ENCODE measurements at regions not wholly inside any gene's neighbourhood (a gene's known extent, or its start where the extent isn't known, plus 50 kb on each side); places are given as distances from the start of the nearest gene placed in this dataset.

GRCh38 chr13:104584481-104584880, 1518.3 kb upstream of the SLC10A2 start:
- Mint-ChIP-seq H3K27ac (no peak overlapping the region), H3K4me1 (no peaks in the 10 kb centered on the region), H3K36me3 (no peaks in the 10 kb centered on the region), H3K4me3 (no peak overlapping the region), H3K9me3 (peaks cover 0 to 8% (median 0%) of the 10 kb centered on the region in 7 donors), H3K27me3 (no peaks in the 10 kb centered on the region)
- ATAC-seq (ENCODE audit: low read depth in 2 of 2) (no peak), DNase-seq (no peak)

DNA sequence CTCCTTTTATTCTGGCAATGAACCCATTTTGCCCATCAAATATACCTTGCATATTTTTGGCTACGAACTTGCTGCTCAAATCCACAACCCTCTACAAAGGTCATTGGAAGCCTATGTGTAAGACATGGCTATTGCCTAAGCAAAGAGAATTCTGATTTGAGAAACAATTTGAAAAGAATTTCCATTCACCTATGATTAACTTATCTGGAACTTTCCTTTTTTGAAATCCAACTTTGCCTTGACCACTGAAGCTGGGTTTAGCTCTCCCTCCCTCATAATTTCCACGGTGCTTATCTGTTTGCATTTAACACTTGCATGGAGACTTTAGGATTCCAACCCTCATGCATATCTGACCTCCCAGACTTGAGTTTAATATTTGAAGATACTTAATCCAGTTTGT, 1514.7 kb upstream of the SLC10A2 start:
- Mint-ChIP-seq H3K4me1 (no peaks in the 10 kb centered on the region), H3K9me3 (peaks cover 0 to 8% (median 0%) of the 10 kb centered on the region in 7 donors), H3K27me3 (no peaks in the 10 kb centered on the region), H3K36me3 (no peaks in the 10 kb centered on the region), H3K27ac (no peak overlapping the region), H3K4me3 (no peak overlapping the region)
- ATAC-seq (ENCODE audit: low read depth in 2 of 2) = no peak
- DNase-seq = no peak

DNA sequence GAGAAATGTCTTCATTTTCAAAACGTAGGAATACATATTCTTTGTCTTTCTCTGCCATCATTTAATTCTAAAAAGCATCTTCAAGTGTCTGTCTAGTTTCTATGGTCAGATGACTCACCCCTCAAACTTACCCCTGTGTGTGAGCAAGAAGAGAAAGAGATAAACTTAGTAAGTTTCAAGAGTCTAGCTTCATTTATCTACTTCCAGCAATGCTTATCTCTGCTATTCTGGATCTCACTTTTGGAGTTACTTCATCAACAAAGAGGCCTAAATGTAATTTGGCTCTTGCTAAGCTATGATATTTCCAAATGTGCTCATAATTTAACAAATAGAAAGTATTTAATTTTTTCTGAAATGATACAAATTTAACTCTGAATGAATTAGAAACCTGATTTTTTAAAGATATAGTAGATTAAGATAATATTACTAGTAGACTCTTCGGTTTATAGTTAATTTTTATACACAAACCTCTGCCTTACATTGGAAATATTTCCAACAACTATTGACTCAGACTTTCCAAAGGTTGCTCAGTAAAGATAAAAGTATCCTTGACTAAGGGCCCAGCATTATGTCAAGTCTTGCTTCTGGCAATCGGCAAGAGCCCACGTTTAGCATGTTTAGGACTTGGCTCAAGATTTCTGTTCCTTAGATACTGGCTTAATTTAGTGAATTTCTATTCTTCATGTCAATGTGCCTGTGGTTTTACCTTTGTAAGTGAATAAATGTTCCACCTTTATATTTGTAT, 1511.0 kb upstream of the SLC10A2 start:
- DNase-seq = no peak
- H3K9me3 Mint-ChIP-seq = peaks cover 0 to 3% (median 0%) of the 10 kb centered on the region in 7 donors
- no peaks in the 10 kb centered on the region for H3K36me3 Mint-ChIP-seq
- ATAC-seq (ENCODE audit: low read depth in 2 of 2) = no peak
- no peaks in the 10 kb centered on the region for H3K27me3 Mint-ChIP-seq
- no peaks in the 10 kb centered on the region for H3K4me1 Mint-ChIP-seq
- H3K4me3 Mint-ChIP-seq = no peak overlapping the region
- no peak overlapping the region for H3K27ac Mint-ChIP-seq

- H3K4me1 Mint-ChIP-seq = no peaks in the 10 kb centered on the region
- no peak overlapping the region for H3K27ac Mint-ChIP-seq
- DNase-seq (no peak), ATAC-seq (ENCODE audit: low read depth in 2 of 2) (no peak)
- H3K9me3 Mint-ChIP-seq = no peaks in the 10 kb centered on the region
- H3K27me3 Mint-ChIP-seq = no peaks in the 10 kb centered on the region
- no peak overlapping the region for H3K4me3 Mint-ChIP-seq
- H3K36me3 Mint-ChIP-seq = no peaks in the 10 kb centered on the region
Measured at GRCh38 chr13:104571893-104572229, 1505.6 kb upstream of the SLC10A2 start.

DNA sequence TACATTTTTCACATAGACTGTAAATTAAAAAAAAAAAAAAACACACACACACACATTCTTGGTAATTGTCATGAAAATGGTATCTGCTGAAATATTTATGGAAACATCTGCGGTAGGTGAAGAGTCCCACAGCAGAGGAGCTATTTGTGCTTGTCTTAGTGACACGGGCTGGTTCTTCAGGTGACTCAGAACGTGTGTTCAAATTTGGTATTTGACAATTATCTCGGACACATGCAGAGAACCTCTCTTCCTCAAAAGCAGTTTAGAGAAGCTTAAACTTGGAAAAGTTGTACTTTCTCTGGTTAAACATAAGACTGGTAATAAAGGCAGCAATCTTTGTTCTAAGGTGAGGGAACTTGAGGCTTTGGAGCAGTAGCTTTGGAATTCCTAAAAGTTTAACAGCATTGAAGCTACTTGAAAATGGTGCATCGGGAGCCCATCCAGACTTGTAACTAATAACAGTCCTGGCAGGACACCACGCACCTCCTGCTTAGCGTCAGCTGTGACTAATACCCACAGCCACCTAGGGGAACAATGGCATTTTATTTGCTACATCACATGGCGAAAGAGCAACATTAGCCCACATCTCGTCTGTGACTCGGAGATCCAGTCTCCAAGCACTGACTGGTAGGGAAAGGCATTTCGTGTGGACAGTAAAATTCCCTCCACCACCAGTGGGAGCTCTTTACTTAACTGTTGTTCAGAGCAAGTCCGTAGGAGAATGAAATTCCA, 1505.1 kb upstream of the SLC10A2 start:
- DNase-seq (no peak), ATAC-seq (ENCODE audit: low read depth in 2 of 2) (no peak)
- Mint-ChIP-seq H3K36me3 (no peaks in the 10 kb centered on the region), H3K27ac (no peak overlapping the region), H3K9me3 (no peaks in the 10 kb centered on the region), H3K4me3 (no peak overlapping the region), H3K4me1 (no peaks in the 10 kb centered on the region), H3K27me3 (no peaks in the 10 kb centered on the region)

- H3K27ac Mint-ChIP-seq = no peak overlapping the region
- DNase-seq (no peak), ATAC-seq (ENCODE audit: low read depth in 2 of 2) (no peak)
- H3K4me1 Mint-ChIP-seq = no peaks in the 10 kb centered on the region
- no peak overlapping the region for H3K4me3 Mint-ChIP-seq
- no peaks in the 10 kb centered on the region for H3K27me3 Mint-ChIP-seq
- no peaks in the 10 kb centered on the region for H3K36me3 Mint-ChIP-seq
- peaks cover 0 to 8% (median 0%) of the 10 kb centered on the region in 7 donors for H3K9me3 Mint-ChIP-seq
Measured at GRCh38 chr13:104567114-104567513, 1500.9 kb upstream of the SLC10A2 start.

GRCh38 chr13:104565888-104566287, 1499.7 kb upstream of the SLC10A2 start:
- DNase-seq (no peak), ATAC-seq (ENCODE audit: low read depth in 2 of 2) (no peak)
- no peaks in the 10 kb centered on the region for H3K36me3 Mint-ChIP-seq
- no peak overlapping the region for H3K4me3 Mint-ChIP-seq
- no peaks in the 10 kb centered on the region for H3K27me3 Mint-ChIP-seq
- peaks cover 0 to 8% (median 0%) of the 10 kb centered on the region in 7 donors for H3K9me3 Mint-ChIP-seq
- no peaks in the 10 kb centered on the region for H3K4me1 Mint-ChIP-seq
- H3K27ac Mint-ChIP-seq = no peak overlapping the region

- Mint-ChIP-seq H3K4me3 (no peak overlapping the region), H3K27me3 (no peaks in the 10 kb centered on the region), H3K27ac (no peak overlapping the region), H3K4me1 (no peaks in the 10 kb centered on the region), H3K9me3 (peaks cover 0 to 12% (median 3%) of the 10 kb centered on the region in 7 donors), H3K36me3 (no peaks in the 10 kb centered on the region)
- DNase-seq (no peak), ATAC-seq (ENCODE audit: low read depth in 2 of 2) (no peak)
Measured at GRCh38 chr13:104553896-104554295, 1487.7 kb upstream of the SLC10A2 start.

DNA sequence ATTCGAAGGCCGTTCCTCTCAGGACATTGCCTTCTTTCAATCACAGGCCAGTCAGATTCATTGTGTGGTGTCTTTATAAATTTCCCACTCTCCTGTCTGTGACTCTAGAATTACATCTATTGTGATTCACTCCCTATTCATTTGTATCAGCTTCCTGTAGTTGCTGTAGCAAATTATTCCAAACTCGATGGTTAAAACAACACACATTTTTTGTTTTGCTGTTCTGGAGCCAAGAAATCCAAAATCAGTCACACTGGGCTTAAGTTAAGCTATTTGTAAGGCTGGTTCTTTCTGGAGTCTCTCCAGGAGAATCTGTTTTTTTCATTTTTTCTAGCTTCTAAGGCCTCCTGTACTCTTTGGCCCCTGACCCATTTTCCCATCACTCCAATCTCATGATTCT, 1487.0 kb upstream of the SLC10A2 start:
- H3K9me3 Mint-ChIP-seq = peaks cover 0 to 12% (median 3%) of the 10 kb centered on the region in 7 donors
- H3K36me3 Mint-ChIP-seq = no peaks in the 10 kb centered on the region
- no peak overlapping the region for H3K4me3 Mint-ChIP-seq
- no peaks in the 10 kb centered on the region for H3K4me1 Mint-ChIP-seq
- no peak overlapping the region for H3K27ac Mint-ChIP-seq
- DNase-seq (no peak), ATAC-seq (ENCODE audit: low read depth in 2 of 2) (no peak)
- no peaks in the 10 kb centered on the region for H3K27me3 Mint-ChIP-seq

DNA sequence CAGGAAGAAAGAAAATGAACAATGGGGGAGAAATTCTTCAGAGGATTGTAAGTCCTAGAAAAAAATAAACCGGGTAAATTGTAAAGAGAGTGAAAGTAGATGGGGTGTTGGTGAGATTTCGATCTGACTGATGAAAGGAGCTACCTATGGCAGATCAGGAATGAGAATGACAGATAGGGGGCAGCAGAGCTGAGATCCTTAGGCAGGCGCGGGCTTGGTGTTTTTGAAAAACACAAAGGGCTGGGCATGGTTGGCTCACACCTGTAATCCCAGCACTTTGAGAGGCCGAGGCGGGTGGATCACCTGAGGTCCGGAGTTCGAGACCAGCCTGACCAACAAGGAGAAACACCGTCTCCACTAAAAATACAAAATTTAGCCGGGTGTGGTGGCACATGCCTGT, 1468.6 kb upstream of the SLC10A2 start:
- Mint-ChIP-seq H3K27me3 (no peaks in the 10 kb centered on the region), H3K4me1 (no peaks in the 10 kb centered on the region), H3K9me3 (peaks cover 0 to 4% (median 0%) of the 10 kb centered on the region in 7 donors), H3K4me3 (no peak overlapping the region), H3K36me3 (no peaks in the 10 kb centered on the region), H3K27ac (peak overlapping the region in 1 of 6 donors; percentile 69)
- ATAC-seq (ENCODE audit: low read depth in 2 of 2) (no peak), DNase-seq (no peak)

GRCh38 chr13:104532132-104532531, 1465.9 kb upstream of the SLC10A2 start:
- H3K4me1 Mint-ChIP-seq = no peaks in the 10 kb centered on the region
- no peak for DNase-seq

DNA sequence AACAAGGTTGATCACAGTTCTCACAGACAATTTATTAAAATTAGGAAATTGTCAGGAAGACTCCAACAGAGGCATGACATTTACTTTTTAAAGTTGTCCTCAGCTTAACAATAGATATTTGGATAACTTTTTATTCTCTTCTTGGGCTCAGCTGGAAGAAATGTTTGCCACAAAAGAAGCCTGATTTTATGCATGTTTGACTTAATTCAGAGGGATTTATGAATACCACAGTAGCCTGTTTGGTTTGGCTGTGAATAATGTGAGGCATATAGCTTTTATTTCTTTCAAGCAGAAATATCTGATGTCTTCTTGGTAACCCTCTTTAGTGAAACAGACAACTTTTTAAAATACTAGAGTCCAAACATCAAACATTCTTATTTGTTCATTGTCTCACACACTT, 1464.5 kb upstream of the SLC10A2 start:
- DNase-seq (no peak), ATAC-seq (ENCODE audit: low read depth in 2 of 2) (no peak)
- H3K27ac Mint-ChIP-seq = no peak overlapping the region
- H3K4me3 Mint-ChIP-seq = no peak overlapping the region
- no peaks in the 10 kb centered on the region for H3K4me1 Mint-ChIP-seq
- H3K9me3 Mint-ChIP-seq = peaks cover 0 to 5% (median 0%) of the 10 kb centered on the region in 7 donors
- no peaks in the 10 kb centered on the region for H3K27me3 Mint-ChIP-seq
- H3K36me3 Mint-ChIP-seq = no peaks in the 10 kb centered on the region

More at GRCh38 chr13:104532132-104532531, 1465.9 kb upstream of the SLC10A2 start:
- Mint-ChIP-seq H3K4me3 (no peak overlapping the region), H3K9me3 (peaks cover 0 to 4% (median 0%) of the 10 kb centered on the region in 7 donors), H3K27ac (no peak overlapping the region), H3K27me3 (no peaks in the 10 kb centered on the region), H3K36me3 (no peaks in the 10 kb centered on the region)
- ATAC-seq (ENCODE audit: low read depth in 2 of 2) = no peak

GRCh38 chr13:104526561-104526960, 1460.3 kb upstream of the SLC10A2 start:
- DNase-seq (no peak), ATAC-seq (ENCODE audit: low read depth in 2 of 2) (no peak)
- Mint-ChIP-seq H3K27ac (no peak overlapping the region), H3K36me3 (no peaks in the 10 kb centered on the region), H3K4me3 (no peak overlapping the region), H3K4me1 (no peaks in the 10 kb centered on the region), H3K9me3 (peaks cover 0 to 10% (median 5%) of the 10 kb centered on the region in 7 donors), H3K27me3 (no peaks in the 10 kb centered on the region)

GRCh38 chr13:104525467-104525866, 1459.2 kb upstream of the SLC10A2 start:
- no peak overlapping the region for H3K27ac Mint-ChIP-seq
- peaks cover 0 to 14% (median 5%) of the 10 kb centered on the region in 7 donors for H3K9me3 Mint-ChIP-seq
- no peak for DNase-seq
- no peak for ATAC-seq (ENCODE audit: low read depth in 2 of 2)
- no peaks in the 10 kb centered on the region for H3K4me1 Mint-ChIP-seq
- no peaks in the 10 kb centered on the region for H3K36me3 Mint-ChIP-seq
- H3K4me3 Mint-ChIP-seq = no peak overlapping the region
- H3K27me3 Mint-ChIP-seq = no peaks in the 10 kb centered on the region

Data from naive B cell (primary cell).